Stimulated activated CD4-positive, alpha-beta T cell treated with anti-CD3 and anti-CD28 coated beads, Interleukin-4, amount 100 ng/mL, for 4 hours (primary cell): ENCODE measurements at regions not wholly inside any gene's neighbourhood (a gene's known extent, or its start where the extent isn't known, plus 50 kb on each side); places are given as distances from the start of the nearest gene placed in this dataset.

Source experiments
- DNase-seq, 2 experiments: peaks; one replicate each; pipeline ENCODE4 v3.0.0-alpha.2; 2020

DNA sequence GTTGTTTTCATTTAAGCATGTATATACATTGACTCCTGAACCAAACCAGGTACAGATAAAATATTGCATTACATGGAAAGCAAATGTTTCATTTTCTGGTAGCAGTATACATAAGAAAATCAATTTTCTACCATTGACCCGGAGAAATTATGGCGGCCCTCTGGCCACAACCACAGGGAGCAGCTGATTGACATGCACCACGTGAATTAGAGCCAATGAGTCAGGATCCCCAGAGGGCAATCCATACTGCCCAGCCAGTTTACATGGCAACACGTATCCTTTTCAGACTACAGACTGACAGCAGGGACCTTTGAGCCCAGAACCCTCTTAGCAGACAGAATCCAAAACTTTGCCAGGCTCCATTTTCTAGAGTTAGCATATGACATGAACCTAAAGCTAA, 272.2 kb upstream of the NEBL start:
- no peak for DNase-seq

DNA sequence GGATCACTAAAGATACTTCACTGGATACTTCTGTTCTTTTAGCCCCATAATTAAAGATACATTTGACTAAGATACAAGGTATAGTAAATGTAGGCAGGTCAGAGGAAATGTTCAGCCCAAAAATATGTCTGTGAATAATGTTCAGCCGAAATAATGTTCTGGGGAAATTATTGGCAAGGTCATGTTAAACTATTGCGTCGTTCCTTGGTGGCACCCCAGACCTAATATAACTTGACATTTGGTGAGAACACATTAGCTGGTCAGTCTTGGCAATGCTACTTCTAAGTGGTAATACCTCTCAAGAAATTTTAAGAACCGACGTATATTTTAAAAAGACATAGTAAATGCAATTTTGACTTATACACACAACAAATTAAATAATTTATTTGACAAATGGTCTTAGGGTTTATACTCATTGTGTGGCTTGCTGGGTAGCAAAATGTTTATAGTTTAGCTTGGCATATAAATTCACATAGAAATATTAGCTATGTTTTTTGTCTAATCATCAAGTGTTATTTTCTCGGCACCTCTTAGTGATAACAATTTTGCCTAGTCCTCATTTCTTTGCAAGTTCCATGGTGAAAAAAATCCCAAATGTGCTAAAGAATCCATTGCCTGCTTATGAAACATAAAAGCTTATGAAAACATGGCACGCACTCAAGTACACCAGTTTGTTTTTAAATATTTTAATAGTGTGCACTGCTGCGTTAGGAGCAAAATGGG, 270.3 kb upstream of the NEBL start:
- DNase-seq, result no peak

DNA sequence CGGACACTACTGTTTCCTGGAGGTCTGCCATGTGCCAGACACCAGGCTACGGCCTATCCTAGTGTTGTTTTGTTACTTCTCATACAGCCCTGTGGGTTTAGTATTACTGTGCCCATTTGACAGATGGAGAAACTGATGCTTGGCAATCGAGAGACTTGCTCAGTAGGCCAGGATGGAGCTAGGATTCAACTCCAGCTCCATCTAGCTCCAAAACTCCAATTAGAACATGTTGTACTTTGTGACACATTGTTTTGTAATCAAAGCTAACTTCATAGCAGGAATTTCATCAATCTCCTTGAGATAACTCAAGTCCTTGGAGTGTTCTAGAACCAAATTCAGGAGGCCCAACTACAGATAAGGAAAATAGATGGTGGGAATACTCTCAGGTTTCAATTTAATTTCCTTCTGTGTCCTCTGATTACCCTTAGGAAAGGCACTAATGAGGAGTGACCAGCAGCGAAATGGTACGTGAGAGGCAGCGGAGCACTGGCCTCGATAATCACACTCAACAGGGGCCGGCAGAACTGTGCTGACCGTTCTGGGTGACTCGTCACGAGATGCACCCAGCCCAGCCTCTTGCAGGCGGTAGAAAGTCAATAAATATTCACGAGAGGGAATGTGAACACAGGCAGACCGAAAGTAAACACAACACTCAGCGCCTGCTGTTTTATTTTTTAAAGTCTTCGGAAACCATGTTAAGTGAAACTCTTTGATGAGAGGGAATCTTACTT, 269.6 kb upstream of the NEBL start:
- DNase-seq, result no peak

DNA sequence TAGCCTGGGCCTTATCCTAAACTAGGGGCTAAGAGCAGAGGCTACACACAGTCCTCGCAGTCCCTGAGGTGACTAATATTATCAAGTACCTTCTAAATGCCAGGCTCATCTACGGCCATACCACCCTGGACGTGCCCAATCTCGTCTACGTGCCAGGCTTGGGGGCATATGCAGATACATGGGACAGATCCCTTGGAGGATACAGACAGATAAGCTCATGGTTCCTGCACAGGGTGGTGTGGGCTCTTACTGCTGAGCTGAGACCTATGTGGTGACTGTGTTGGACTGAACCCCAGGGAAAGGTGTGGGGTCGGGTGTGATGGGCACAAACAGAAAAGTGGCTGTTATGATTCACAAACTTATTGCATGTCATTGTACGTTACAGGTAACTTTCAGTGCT, 268.4 kb upstream of the NEBL start:
- no peak for DNase-seq

DNA sequence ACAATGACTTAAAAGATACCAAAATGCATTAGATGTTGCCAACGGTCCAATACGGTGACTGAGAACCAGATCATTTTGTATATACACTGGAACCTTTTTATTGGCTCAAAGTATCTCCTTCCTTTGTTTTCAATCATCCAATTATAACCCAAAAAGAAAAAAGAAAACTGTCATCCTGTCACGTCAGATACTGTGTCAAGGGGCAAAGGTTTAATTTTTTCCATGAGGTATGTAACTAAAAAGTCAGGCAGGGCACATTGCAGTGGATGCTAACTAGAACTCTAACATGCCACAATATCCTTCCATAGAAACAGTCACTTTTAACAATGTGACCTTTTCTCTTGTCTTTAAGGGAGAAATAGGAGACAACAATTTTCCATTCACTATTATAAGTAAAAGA, 267.6 kb upstream of the NEBL start:
- DNase-seq, result no peak

DNA sequence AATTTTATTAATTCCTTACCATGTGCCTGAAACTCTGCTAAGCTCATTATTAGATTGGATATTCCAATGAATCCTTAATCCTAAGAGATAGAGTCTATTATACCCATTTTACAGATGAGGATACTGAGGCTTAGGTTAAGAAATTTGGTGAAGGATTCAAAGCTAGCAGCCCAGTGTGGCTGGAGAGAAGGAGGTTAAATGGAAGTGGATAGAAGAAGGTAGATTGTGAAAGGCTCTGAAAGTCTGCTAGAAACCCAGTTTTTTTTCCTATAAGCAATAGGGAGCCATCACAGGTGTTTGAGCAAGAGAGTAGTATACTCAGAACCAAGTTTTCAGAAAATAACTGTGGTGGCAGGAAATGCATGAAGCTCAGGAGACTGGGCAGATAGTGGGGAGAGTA, 265.8 kb upstream of the NEBL start:
- DNase-seq, result no peak

DNA sequence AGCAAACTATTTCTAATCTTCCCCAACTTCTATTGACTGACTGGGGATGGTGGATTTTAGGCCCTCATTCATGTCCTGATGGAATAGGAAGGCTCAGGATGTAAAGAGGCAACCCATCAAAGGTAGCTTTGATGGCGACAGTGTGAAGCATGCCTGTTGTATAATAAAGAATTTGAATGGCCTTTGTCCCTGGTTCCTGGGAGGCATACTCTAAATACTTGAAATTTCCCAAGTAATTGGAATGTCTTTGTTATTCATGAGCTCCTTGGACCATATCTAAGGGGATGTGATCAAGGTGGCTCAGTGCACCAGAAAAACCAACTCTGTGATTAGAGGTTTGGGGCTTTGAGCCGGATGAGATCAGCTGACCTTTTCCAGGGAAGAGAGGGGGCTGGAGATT, 264.5 kb upstream of the NEBL start:
- DNase-seq, result no peak

DNA sequence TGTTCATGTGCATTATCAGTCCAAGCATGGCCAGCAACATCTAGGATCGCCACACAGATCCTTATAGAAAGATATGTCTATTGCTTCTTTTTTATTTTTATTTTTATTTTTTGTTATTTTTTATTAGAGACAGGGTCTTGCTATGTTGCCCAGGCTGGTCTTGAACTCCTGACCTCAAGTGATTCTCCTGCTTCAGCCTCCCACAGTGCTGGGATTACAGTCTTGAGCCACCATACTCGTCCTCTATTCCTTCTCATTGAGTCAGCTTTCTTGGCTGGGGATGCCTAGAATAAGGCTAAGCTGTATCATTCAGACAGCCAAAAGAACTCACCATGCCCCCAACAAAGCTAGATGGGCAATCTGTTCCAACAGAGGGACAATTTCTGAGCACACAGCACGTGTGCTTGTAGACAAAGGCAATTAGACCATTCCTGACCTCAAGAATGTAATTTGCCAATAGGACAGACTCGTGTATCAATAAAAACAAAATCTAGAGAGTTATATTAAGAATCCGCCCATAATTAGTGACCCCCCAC, 264.0 kb upstream of the NEBL start:
- DNase-seq, result no peak

DNA sequence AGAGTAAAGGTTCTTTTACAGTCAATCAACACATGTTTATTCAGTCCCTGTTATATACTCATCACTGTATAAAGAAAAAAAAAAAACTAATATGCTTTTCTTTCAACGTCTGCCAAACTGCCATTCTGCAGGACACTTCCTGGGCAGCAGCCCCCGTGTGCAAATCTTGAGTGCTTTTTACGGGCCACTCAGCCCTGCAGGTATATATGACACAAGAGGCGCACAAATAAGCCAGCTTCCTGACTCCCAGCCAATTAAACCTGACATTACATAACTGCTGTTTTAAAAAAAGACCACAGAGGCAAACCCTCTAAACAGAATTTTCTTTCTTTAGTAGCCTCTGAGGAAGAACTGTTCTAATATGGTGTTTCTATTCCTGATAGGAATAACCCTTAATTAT, 263.0 kb upstream of the NEBL start:
- DNase-seq, result no peak

DNA sequence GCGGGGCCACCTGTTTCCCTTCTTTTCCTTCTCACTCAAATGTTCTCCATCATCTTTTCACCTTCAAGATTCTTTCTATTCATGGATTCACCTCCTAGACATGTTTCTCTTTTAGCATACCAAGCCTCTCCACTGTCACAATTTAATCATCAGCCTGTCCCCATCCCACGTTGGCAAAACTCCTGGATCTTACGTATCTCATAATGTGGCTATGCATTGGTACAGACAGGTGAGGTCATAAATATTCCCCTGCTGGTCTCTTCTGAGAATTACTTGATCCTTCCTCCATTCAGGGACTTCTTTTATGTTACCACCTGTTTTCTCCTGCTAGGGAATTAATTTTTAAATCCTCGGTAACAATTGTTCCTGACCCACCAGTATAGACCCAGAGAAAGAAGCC, 262.6 kb upstream of the NEBL start:
- DNase-seq, result no peak

DNA sequence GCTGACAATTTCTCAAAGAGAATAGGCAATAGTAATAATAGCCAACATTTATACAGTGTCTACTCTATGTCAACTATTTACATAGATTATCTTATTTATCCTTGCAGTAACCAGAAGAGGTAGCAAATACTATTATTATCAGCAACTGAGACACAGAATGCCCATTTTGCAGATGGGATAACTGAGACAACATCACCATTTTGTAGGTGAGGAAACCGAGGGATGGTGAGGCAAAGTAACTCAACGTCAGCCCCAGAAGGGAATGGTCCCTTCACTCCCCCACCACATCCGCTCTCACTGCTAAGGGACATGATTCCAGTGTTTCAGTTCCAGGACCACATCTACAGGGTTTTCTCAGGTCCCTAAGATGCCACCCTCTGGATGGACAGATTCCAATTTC, 261.2 kb upstream of the NEBL start:
- DNase-seq, result no peak

DNA sequence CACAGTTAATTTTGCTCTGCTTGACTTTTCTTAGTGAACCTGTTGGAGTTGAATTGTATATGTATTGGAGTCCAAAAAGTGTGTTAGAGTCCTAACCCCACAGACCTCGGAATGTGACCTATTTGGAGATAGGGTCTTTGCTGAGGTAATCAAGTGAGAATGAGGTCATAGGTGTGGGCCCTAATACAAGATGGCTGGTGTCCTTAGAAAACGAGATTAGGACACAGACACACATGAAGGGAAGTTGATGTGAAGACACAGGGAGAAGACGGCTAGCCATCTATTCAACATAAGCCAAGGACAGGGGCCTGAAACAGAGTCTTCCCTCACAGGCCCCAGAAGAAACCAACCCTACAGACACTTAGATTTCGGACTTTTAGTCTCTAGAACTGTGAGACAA, 260.6 kb upstream of the NEBL start:
- DNase-seq, result no peak

DNA sequence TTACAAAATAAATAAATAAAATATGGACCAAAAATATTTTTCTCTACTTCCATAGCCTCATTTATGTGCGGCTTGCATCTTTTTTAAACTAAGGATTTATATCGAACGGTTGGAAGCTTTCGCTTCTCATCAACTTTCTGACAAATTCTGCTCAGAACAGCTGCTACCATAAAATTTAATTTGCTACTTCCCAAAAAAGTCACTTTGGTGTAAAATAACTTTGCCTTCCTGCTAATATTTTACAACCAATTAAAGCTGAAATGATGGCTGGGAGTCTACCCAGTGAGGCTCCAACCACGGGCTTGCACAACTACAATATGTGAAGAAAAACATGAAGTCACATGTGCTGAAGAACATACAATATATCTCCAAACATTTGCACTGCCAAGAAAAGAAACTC, 253.1 kb upstream of the NEBL start:
- no peak for DNase-seq

DNA sequence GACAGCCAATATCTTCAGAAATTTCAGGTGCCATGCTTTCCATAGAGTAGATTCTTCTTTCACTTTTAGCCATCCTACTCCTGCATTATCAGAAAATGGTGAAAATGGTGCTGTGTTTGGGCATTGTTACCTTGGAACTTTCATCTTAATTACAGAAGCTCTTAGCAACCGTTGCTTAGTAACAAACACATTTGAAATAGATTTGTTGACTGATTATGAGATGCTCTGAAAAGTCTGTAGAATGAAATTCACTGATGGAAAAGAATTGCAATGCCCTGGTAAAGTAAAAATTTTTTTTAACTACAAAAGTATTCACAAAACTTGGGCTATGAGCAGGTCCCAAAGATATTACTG, 249.3 kb upstream of the NEBL start:
- no peak for DNase-seq

DNA sequence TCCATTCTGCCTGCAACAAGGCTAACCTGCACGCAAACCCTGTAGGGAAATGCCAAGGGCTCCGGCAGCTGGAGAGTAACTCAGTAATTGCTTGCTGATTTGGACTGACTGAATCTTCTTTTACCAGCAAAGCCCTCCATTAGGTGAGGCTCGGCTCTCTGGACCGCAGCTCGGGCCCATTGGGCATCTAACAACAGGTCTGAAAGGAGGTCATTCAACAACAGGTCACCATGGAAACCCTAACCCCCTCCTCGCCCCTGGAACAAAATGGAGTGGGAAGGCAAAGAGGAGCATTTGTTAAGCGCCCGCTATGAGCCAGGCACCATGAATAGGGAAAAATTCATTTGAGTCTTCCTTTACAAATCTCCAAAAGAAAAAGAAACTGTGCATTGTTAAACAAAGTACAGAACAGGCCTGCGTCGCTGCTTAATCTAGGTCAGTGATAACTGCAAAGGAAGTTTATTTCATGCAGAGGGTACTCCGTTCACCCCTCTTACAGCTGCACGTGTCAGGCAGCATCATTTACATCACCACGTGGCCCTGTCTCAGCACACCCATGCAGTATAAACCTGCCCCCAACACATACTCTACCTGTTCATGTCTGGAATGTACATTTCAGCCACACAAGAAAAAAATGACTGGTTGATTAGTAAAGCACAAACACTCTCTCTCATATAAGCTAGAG, 248.8 kb upstream of the NEBL start:
- DNase-seq, result no peak

DNA sequence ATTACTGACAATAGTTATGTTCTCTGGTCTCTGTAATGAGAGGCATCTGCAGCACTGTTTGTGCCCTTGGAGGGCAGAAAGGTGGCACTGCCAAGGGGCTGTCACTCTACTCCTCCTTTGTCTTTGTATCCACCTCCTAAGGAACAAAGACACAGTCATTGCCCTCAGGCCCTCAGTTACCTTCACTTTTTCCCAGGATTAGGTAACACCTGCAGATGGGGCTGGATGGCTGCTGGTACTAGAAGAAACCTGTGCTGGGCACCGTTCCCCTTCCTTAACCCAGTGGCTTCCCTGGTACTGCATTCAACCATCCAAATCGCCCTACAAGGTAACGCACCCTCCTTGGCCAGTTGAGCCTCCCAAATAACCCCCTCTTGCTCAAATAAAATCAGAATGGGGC, 246.9 kb upstream of the NEBL start:
- DNase-seq, result no peak

DNA sequence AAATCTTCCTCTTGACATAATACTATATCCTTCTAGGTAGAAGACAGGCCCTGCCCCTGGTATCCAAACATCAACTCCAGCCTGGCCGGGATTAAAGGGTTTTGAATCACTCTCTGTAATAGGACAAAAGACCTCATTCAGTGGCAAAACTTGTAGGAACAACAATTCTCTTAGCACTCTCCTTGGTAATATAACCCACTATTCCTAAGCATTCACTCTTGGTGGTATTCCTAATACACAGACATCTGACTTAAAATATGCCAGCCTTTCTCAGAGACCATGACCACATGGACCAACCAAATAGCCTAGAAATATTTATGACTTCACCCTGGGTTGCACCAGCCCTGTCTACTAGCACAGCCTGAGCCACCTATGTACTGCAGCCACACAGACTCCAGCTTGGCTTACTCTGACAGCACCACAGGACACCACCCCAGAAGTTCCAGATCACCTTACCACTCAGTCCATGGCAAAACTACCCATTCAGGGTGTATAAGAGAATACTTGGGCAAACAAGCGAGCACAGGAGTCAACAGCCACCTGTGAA, 244.9 kb upstream of the NEBL start:
- DNase-seq, result no peak

DNA sequence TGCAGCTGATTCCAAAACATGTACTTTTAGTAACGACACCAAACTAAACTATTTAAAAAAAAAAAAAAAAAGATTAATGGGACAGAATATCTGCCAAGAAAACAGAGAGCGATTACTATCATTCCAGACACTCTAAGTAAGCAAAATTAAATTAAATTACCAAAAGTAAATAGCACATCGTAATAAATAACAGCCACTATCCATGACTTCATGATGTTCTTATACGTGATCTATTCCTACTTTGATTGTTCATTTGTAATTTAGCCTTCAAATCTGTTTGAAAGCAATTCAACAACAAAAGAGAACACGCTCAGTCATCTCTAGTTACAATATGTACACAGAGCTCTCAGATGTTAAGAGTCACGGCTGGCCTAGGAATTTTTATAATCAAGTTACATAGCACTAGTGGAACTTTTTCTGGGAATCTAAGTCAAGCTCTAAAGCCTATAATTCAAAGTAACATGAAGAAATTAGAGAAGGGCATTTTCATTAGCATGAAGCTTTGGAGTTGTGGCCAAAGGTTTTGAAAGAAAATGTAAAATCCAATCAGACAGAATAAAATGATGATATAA, 241.7 kb upstream of the NEBL start:
- no peak for DNase-seq

DNA sequence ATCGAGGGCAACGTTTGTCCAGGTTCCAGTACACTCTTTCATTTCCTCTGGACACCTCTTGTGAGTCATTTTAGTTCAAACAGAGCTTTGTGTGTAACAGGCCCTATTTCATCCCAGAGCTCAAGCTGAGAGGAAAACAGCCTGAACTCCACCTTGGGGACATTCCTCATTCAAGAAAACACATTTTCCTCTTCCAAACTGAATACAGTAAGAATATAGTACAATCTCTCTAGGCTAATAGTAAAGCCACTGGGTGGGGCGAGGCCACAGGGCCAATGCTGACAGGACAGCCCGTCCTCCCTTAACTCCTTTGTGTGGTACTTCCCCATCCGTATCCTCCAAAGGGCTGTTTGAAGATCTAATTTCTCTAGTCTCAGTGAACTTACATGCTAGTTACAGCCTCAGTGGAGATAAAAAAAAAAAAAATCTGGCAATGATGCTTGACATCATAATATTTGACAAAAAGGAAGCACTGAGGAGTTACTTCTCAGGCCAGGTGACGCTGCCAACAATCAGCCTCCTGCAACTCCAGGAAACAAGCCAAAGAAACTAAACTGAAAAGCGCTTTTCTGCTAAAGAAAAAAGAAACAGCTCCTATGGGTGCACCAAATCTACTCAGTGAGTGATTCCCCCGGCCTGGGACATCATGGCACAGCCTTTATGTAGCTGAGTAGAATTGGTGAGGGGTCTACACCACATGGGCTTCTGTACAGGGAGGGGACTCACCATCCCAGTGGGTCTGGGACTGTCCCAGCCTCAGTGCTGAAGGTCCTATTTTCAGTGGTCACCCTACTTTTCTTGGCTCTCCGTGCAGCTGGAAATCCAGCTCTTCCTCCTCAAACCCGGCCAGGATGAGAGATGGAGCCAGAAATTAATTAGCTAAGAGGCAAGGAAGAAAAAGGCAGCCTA, 238.2 kb upstream of the NEBL start:
- DNase-seq, result no peak

DNA sequence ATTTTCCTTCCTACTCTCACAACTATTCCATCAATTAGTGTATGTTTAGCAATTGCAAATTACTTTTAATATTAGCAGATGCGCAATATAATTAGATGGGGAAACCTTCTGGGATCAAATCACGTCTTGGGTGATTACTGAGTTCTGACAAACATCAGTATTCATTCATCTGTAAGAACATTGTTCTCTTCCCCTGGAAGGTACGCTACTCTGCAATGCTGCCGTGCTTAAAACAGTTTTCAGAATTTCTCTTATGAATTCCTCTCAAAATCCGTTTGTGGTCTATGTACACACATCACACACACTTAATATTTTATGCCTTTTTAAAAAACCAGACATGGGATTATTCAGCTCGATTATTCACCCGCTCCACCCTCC, 237.5 kb upstream of the NEBL start:
- no peak for DNase-seq

DNA sequence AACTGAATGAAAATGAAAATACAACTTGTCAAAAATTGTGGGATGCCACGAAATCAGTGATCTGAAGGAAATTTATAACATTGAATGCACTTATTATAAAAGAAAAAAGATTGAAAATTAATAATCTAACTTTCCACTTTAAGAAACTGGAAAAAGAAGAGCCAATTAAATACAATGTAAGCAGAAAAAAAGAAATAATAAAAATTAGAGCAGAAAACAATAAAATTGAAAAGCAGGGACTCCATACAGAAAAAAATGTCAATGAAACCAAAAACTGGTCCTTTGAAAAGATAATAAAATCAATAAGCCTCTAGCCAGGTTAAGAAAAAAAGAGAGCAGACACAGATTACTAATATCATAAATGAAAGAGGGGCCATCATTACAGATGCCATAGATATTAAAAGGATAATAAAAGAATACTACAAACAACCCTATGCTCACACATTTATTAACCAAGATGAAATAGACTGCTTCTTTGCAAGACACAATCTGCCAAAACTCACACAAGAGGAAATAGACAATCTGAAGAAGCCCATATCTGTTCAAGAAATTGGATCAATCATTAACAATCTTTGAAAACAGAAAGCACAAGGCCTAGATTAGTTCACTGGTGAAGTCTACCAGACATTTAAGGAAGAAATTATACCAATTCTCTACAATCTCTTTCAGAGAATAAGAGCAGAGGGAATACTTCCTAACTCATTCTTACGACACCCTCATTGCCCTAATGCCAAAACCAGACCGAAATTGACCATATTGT, 233.8 kb upstream of the NEBL start:
- no peak for DNase-seq

DNA sequence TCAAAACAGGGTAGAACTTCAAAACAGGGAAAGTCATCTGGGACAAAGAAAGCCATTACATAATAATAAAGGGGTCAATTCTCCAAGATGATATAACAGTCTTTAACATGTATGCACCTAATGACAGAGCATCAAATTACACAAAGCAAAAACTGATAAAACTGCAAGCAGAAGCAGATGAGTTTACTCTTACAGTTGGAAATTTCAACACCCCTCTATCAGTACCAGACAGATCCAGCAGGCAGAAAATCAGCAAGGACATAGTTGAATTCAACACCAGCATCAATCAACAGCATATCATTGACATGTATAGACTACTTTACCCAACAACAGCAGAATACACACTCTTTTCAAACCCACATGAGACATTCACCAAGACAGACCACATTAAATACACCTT, 233.0 kb upstream of the NEBL start:
- no peak for DNase-seq
